Suppressor macrophage treated with lipopolysaccharide for 1 hour (primary cell): ENCODE measurements at regions not wholly inside any gene's neighbourhood (a gene's known extent, or its start where the extent isn't known, plus 50 kb on each side); places are given as distances from the start of the nearest gene placed in this dataset.
"Not testable (repeated sequence)": the region's sequence is repeated elsewhere in the genome, so short reads cannot be mapped to it uniquely, and the experiment has no call there.

Source experiments
- DNase-seq, 3 donors: peaks; one replicate each; pipeline ENCODE4 v3.0.0-alpha.2; 2020 to 2022

- DNase-seq: no peak
These were observed 212.5 kb downstream of the EMX2 start for GRCh38 chr10:117754770-117755658.

GRCh38 chr10:117755659-117756014, 213.1 kb downstream of the EMX2 start:
- DNase-seq: no peak

DNA sequence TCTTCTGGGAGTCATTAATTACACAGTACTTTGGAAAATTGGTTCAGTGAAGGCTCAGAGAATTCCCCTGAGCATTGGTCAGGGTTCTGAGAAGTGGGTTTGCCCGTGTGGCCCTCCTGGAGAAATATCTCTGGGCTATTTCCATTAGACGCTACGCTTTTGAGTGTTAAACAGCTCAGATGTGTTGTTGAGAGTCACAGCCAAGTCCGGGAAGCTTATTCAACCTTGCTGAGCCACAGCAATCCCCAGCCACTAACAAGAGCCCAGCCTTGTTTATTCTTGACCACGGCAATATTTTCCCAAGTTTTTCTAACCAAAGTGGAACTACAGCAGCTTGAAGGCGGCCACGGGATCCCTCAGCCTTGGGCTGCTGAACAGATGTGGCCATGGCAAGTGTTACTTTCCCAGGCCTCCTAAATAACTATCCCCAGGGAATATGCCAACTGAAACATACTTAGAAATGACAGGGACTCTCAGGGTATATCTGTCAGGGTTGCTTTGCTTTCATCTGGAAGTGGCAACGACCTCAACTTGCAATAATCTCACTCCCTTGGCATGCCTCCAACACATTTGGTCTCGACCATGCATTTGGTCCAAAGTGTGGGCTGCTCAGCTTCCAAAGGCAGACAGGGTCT, 214.7 kb downstream of the EMX2 start:
- DNase-seq: no peak

GRCh38 chr10:117759266-117759665, 216.7 kb downstream of the EMX2 start:
- no peak for DNase-seq

GRCh38 chr10:117761695-117762094, 219.1 kb downstream of the EMX2 start:
- no peak for DNase-seq

GRCh38 chr10:117762126-117762818, 219.7 kb downstream of the EMX2 start:
- DNase-seq: peak in 1 of 3 donors; percentile 1

DNA sequence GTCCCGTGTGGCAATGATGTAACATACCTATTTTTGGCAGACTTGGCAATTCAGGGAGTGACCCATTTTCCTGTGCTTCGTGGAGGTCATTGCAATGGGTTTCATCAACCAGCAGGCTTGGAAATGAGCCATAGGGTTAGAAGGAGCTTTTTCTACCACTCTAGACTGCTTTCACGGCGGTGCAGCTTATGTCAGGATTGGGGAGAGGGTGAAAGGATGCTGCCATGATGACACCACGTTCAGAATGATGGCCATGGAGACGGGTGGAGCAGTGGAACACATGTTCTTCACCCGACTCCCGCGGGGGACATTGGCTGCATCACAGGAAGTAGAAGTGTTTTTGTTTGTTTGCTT, 220.2 kb downstream of the EMX2 start:
- DNase-seq: no peak

GRCh38 chr10:117763528-117763927, 221.0 kb downstream of the EMX2 start:
- no peak for DNase-seq

DNA sequence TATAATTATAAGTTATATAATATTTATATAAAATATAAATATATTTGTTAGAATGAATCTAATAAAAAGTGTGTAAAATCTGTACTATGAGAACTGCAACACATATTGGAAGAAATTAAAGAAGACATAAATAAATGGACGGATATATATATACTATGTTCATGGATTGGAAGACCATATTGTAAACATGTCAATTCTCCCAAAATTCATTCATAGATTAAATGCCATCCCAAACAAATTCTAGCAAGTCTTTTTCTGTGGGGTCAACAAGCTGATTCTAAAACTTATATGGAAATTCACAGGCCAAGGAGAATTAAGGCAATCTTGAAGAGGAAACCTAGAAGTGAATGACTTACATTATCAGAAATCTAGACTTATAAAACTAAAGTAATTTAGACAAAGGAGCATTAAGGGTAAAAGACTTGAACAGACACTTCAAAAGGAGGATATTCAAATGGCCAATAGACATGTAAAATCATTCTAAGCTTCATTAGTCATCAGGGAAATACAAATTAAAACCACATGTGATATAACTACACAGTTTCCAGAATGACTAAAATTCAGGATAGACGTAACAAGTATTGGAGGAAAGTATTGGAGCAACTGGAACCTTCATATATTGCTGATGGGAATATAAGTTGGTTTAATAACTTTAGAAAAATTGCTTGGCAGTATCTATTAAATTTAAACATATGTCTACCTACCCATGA, 225.9 kb downstream of the EMX2 start:
- no peak for DNase-seq

DNA sequence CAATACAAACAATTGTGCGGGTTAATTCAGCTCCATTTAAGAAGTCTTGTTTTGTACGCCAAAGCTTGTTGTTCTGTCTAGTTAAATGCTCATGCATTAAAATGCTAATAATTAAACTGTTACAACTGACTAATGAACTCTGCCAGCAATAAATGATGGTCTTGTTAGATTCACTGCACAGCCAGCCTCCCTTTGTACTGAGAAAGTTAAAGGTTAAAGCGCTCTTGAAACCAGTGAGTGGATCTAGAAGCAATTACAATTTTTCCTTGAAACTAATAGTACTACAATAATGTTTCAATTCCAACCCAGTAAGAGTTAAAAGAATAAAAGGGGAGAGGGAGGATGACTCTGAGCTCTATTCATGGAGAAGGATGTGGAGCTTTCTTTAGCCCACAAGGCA, 233.0 kb downstream of the EMX2 start:
- DNase-seq: no peak

DNA sequence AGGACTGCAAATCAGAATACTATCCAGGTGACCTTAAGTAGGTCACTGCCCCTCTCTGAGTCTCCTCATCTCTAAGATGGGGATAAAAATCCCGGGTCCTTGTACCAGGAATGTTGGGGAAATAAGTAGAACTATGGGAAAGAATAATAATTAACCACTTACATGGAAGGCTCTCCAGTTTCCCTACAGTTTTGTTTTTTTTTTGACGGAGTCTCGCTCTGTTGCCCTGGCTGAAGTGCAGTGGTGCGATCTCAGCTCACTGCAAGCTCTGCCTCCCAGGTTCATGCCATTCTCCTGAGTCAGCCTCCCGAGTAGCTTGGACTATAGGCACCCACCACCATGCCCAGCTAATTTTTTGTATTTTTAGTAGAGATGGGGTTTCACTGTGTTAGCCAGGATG, 234.7 kb downstream of the EMX2 start:
- DNase-seq: not testable (repeated sequence)

DNA sequence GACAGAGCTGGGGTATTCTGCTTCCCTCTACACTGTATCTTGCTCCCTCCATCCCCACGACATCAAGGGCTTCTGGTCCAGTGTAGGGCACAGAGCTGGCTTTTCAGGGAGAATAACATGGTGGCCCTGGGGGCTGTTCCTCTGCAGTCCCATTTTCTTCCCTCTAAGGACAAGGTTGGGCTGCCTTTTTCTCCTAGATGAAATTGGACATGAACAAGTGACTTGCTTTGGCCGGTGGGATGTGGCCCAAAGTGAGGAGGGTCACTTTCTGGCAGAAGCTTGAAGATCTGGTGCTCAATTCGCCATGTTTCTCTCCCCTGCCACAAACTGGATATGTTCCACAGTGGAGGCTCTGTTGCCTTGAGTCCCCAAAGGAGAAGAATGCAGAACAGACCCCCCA, 235.7 kb downstream of the EMX2 start:
- no peak for DNase-seq

GRCh38 chr10:117780411-117780810, 237.9 kb downstream of the EMX2 start:
- no peak for DNase-seq

DNA sequence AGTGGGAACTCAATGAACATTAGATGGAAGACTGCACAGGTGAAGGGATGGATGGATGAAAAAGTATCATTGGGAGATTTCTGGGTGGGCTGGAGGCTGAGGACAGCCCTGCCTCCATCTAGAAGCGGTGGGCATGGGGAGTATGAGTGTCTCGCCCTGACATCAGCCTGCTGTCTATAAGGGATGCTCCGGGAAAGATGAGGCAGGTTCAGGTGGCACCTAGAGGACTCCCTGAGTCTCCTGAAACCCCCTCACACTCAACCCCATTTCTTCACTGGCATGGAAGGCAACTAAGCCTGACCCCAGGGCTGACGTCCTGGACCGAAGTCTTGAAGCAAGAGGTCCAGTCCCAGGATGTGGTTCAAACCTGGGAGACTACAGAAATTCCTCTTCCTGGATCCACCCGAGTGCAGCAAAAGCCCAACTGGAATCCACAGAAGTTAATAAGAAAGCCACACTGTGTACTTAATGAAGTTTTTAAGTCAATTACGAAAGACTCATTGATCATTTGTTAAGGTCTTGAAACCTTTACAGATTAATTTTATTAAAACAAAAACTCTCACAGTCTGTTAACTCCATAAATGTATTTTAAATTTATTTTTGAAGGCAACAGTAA, 238.8 kb downstream of the EMX2 start:
- DNase-seq: no peak

GRCh38 chr10:117782276-117782675, 239.7 kb downstream of the EMX2 start:
- DNase-seq: no peak

DNA sequence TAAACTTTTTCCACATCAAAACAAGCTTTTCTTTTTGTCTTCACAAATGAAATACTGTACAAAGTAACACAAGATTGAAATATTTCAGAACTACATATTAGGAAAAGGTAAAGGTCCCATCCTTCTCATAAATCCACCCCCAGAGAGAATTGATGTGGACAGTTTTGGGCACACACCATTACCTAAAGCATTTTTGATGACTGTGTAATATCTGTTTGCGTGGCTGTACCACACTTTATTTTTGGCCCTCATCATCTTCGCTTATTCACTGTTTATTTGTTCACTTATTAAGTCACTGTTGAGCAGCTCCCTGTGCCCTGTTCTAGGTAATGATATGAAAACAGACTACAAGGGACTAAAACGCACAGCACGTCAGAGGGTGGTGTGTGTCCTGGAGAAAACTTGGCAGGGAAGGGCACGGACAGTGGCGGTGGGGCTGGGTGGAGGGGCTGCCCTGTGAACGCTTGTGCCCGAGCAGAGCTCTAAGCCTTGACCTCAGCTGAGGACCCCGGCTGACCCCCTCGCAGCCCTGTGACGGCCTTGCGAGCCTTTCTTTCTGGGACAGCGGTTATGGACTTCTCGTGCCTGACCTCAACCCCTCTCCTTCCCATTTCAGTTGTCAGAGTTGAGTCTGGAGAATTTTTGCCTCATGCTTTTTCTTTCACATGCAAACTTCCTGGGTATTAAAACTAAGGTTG, 241.3 kb downstream of the EMX2 start:
- no peak for DNase-seq

GRCh38 chr10:117784776-117785175, 242.2 kb downstream of the EMX2 start:
- no peak for DNase-seq

DNA sequence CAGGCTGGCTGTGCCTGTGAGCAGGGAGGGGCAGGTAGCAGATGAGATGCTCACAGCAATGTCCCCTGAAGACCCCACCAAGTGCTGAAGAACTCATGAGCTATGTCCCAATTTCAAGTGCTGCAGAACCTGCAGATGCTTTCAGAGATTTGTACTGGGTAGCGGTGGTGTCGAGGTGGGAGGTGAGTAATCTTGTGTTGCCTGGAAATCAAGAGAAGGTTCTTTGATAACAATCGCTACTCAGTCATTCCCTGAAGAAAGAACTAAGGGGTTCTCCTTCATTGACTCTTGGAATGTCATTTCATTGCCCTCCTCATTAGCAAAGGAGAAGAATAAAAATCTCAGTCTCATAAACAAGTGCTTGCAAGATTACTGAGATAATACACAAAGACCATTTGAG, 246.4 kb downstream of the EMX2 start:
- DNase-seq: no peak

DNA sequence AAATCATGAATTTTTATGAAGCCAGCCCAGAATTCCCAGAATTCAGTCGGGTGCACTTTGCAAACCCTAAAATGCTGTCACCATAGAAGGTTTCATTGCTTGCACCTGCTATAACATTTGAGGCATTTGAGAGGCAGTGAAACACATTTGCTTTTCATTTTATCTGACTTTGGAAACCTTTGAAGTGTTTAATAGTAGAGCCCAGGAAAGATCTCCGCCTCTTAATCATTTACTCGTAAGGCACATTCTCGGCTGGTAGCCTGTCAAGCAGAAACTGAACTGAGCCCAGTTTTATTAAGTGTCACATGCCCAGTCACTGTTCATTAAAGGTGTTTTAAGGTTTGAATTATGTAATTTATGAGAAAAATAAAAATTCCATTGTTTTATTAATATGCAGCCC, 247.6 kb downstream of the EMX2 start:
- no peak for DNase-seq

DNA sequence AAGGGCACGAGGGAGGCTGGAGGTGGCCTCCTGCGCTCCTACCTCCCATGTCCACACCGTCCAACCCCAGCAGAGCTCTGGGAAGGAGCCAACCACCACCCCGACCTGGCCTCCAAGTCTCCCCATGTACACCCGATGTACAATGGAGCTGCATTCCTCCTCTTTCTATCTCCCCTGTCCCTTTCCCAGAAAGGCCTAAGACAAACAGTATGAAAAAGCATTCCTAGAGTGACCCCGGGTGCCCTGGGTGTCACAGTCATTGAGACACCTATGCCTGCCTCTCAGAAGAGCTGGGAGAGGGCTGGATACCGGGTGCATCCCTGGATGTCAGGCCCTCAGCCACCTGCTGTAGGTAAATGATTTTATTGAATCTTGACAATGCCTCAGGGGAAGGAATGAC, 248.1 kb downstream of the EMX2 start:
- DNase-seq: no peak

DNA sequence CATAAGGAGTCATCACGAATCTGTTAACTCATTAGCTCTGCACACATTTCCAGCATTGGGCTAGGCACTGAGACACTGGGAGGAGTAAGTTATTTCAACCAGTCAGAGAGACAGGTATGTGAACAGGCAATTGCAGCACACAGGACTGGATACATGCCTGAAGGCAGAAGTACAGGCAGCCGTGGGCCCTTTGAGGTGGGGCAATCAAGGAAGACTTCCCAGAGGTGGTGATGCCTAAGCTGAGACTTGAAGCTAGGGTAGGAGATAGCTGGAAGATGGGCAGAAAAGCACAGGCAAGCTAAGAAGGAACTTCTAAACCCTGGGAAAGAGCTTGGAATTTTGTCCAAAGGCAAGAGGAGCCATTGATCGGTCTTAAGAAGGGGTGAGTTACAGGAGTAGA, 249.7 kb downstream of the EMX2 start:
- DNase-seq: no peak

DNA sequence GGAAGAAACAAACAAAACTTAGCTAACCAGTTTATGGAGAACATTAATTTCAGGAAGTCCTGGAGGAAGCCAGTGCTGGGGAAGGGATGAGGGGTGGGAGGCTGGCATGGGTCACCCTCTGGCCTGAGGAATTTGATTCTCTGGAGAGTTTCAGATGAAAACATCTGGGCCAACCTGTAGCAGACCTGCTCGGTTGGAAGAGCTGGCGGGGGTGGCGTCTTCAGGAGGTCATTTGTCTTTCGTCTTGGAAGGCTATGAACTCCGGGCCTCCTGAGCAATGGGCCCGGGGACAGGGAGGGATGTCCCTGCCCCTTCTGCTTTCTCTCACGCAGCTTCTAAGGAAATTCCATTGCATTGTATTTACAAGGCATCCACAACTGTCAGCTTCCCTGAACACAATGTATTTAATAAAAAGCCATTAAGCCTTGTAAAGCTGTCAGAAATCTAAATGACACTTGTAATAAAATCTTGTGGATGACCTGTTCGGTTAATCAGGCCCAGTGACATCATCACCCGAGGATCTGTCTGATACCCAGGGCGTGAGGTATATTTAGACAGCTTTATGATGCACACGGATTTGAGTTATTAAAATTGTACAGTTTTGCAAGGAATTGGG, 250.5 kb downstream of the RAB11FIP2 start:
- DNase-seq: no peak
